ENCODE measurements at regions not wholly inside any gene's neighbourhood (a gene's known extent, or its start where the extent isn't known, plus 50 kb on each side); places are given as distances from the start of the nearest gene placed in this dataset.
"Not testable (repeated sequence)": the region's sequence is repeated elsewhere in the genome, so short reads cannot be mapped to it uniquely, and the experiment has no call there.

GRCh38 chr3:40762771-40763170 lies 238.0 kb downstream of the ZNF621 start:
- TF ChIP-seq CTCF, POLR2A (IDR thresholded peaks at IDR 0.05): not testable (repeated sequence)

Data from heart left ventricle (tissue), 13 donors.